Astrocyte (in vitro differentiated cells and primary cell): ENCODE measurements at regions not wholly inside any gene's neighbourhood (a gene's known extent, or its start where the extent isn't known, plus 50 kb on each side); places are given as distances from the start of the nearest gene placed in this dataset.
"Not testable (repeated sequence)": the region's sequence is repeated elsewhere in the genome, so short reads cannot be mapped to it uniquely, and the experiment has no call there.

Experiments used
- DNase-seq: peaks from one replicate; pipeline ENCODE4 v3.0.0-alpha.2; 2010; ENCODE audit warnings: low read depth
- FAIRE-seq: peaks from 2 replicates; lab custom pipeline; 2011; peaks lifted over from hg19 to GRCh38; lab: Jason Lieb, UNC
- H2AFZ ChIP-seq: 2 replicates; pipeline ENCODE4 v1.6.0; 2012; ENCODE audit warnings: low read depth, low read length, inconsistent platforms
- H3K27ac ChIP-seq: 2 replicates; pipeline ENCODE4 v1.5.1; 2011; ENCODE audit warnings: low read depth, low read length, inconsistent platforms
- H3K27me3 ChIP-seq: 2 replicates; pipeline ENCODE4 v1.6.0; 2011; ENCODE audit warnings: low read length, inconsistent platforms; ENCODE audit not compliant: insufficient read depth
- H3K36me3 ChIP-seq: 2 replicates; pipeline ENCODE4 v1.5.1; 2011; ENCODE audit warnings: low read length, inconsistent platforms; ENCODE audit not compliant: insufficient read depth
- H3K4me1 ChIP-seq: 2 replicates; pipeline ENCODE4 v1.5.1; 2011; ENCODE audit warnings: low read length, inconsistent platforms; ENCODE audit not compliant: insufficient read depth
- H3K4me2 ChIP-seq: 2 replicates; pipeline ENCODE4 v1.6.0; 2012; ENCODE audit warnings: low read length, inconsistent platforms
- H3K4me3 ChIP-seq: 2 replicates; pipeline ENCODE4 v1.5.1; 2011; ENCODE audit warnings: low read depth, mild to moderate bottlenecking, low read length, inconsistent platforms; ENCODE audit not compliant: insufficient read depth
- H3K79me2 ChIP-seq: 2 replicates; pipeline ENCODE4 v1.6.0; 2012; ENCODE audit warnings: mild to moderate bottlenecking, low read length, inconsistent platforms; ENCODE audit not compliant: insufficient read depth
- H3K9ac ChIP-seq: 2 replicates; pipeline ENCODE4 v1.6.0; 2012; ENCODE audit warnings: mild to moderate bottlenecking, low read length, inconsistent platforms
- H3K9me3 ChIP-seq: 2 replicates; pipeline ENCODE4 v1.5.1; 2012; ENCODE audit warnings: low read depth, mild to moderate bottlenecking, low read length, inconsistent platforms; ENCODE audit not compliant: insufficient read depth
- H4K20me1 ChIP-seq: 2 replicates; pipeline ENCODE4 v1.6.0; 2012; ENCODE audit warnings: low read length, inconsistent platforms; ENCODE audit not compliant: insufficient read depth
- H3K27ac Mint-ChIP-seq: one replicate; pipeline ENCODE4 v1.8.0; 2021; ENCODE audit warnings: mild to moderate bottlenecking, mixed read lengths; ENCODE audit not compliant: unreplicated experiment
- H3K27me3 Mint-ChIP-seq: one replicate; pipeline ENCODE4 v1.8.0; 2021; ENCODE audit warnings: low read depth, mixed read lengths; ENCODE audit not compliant: unreplicated experiment
- H3K36me3 Mint-ChIP-seq: one replicate; pipeline ENCODE4 v1.8.0; 2021; ENCODE audit warnings: low read depth, mixed read lengths; ENCODE audit not compliant: unreplicated experiment
- H3K4me1 Mint-ChIP-seq: one replicate; pipeline ENCODE4 v1.8.0; 2021; ENCODE audit warnings: low read depth, mixed read lengths; ENCODE audit not compliant: unreplicated experiment
- H3K4me3 Mint-ChIP-seq: one replicate; pipeline ENCODE4 v1.8.0; 2021; ENCODE audit warnings: mild to moderate bottlenecking, moderate library complexity, mixed read lengths; ENCODE audit not compliant: unreplicated experiment
- H3K9me3 Mint-ChIP-seq: one replicate; pipeline ENCODE4 v1.8.0; 2021; ENCODE audit warnings: mild to moderate bottlenecking, mixed read lengths; ENCODE audit not compliant: unreplicated experiment
- EZH2 ChIP-seq: IDR thresholded peaks from 2 replicates; pipeline ENCODE4 v1.6.1; 2012; ENCODE audit warnings: mild to moderate bottlenecking, low read length, inconsistent platforms; ENCODE audit not compliant: insufficient read depth
- TF ChIP-seq, protein P1 (sequence below): IDR thresholded peaks from 2 replicates; pipeline ENCODE4 v1.5.1; 2011; ENCODE audit warnings: low read depth, mild to moderate bottlenecking, inconsistent platforms, low read length, moderate library complexity; ENCODE audit not compliant: insufficient read depth

DNA sequence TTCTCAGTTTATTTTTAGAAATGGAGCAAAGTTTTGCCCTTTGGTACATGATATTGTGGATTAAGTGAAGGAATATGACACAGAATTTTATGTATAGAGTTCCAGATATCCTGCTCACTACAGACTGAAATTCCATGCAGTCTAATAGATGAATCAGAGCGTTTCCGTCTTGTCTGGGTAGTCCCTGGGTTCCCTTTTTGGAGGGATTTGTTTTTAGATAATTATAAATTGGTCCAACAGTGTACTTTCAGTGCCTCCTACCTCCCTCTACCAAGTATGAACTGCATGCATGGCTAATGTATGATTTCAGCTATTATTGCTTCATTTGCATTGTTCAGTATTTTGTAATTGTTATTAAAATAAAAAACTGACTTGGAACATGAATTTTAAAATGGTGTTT is 74.4 kb downstream of the SEPTIN7 start:
- Mint-ChIP-seq H3K9me3 (no peaks in the 10 kb centered on the region), H3K27ac (peak overlapping the region; percentile 62), H3K4me1 (peaks cover 28% of the 10 kb centered on the region), H3K27me3 (no peaks in the 10 kb centered on the region), H3K36me3 (peaks cover 6% of the 10 kb centered on the region), H3K4me3 (peak overlapping the region; percentile 34)
- DNase-seq = peak; percentile 17
- TF ChIP-seq, protein P1, sequence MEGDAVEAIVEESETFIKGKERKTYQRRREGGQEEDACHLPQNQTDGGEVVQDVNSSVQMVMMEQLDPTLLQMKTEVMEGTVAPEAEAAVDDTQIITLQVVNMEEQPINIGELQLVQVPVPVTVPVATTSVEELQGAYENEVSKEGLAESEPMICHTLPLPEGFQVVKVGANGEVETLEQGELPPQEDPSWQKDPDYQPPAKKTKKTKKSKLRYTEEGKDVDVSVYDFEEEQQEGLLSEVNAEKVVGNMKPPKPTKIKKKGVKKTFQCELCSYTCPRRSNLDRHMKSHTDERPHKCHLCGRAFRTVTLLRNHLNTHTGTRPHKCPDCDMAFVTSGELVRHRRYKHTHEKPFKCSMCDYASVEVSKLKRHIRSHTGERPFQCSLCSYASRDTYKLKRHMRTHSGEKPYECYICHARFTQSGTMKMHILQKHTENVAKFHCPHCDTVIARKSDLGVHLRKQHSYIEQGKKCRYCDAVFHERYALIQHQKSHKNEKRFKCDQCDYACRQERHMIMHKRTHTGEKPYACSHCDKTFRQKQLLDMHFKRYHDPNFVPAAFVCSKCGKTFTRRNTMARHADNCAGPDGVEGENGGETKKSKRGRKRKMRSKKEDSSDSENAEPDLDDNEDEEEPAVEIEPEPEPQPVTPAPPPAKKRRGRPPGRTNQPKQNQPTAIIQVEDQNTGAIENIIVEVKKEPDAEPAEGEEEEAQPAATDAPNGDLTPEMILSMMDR = no peak
- no peak for TF ChIP-seq EZH2
- H3K79me2 ChIP-seq = peaks cover 30% of the 10 kb centered on the region
- no peak overlapping the region for H3K4me2 ChIP-seq
- FAIRE-seq = no peak
- H3K27ac ChIP-seq = peak overlapping the region; percentile 41
- no peaks in the 10 kb centered on the region for H3K9me3 ChIP-seq
- peaks cover 6% of the 10 kb centered on the region for H4K20me1 ChIP-seq
- H3K27me3 ChIP-seq = no peaks in the 10 kb centered on the region
- H3K4me1 ChIP-seq = peaks cover 4% of the 10 kb centered on the region
- H3K36me3 ChIP-seq = peaks cover 16% of the 10 kb centered on the region
- no peak overlapping the region for H3K4me3 ChIP-seq
- no peak overlapping the region for H2AFZ ChIP-seq
- no peak overlapping the region for H3K9ac ChIP-seq

GRCh38 chr7:35878351-35878750 is 77.5 kb downstream of the SEPTIN7 start:
- Mint-ChIP-seq H3K4me1 (peaks cover 21% of the 10 kb centered on the region), H3K4me3 (no peak overlapping the region), H3K27me3 (no peaks in the 10 kb centered on the region), H3K9me3 (no peaks in the 10 kb centered on the region), H3K36me3 (peaks cover 6% of the 10 kb centered on the region), H3K27ac (peak overlapping the region; percentile 54)
- Histone ChIP-seq H3K9me3 (no peaks in the 10 kb centered on the region), H2AFZ (no peak overlapping the region), H3K36me3 (peaks cover 13% of the 10 kb centered on the region), H4K20me1 (no peaks in the 10 kb centered on the region), H3K4me1 (no peaks in the 10 kb centered on the region), H3K79me2 (peaks cover 9% of the 10 kb centered on the region), H3K4me3 (no peak overlapping the region), H3K27ac (no peak overlapping the region), H3K27me3 (no peaks in the 10 kb centered on the region), H3K4me2 (no peak overlapping the region), H3K9ac (no peak overlapping the region)
- peak; percentile 11 for DNase-seq
- TF ChIP-seq, protein P1 = no peak
- no peak for TF ChIP-seq EZH2
- peak; percentile 41 for FAIRE-seq

DNA sequence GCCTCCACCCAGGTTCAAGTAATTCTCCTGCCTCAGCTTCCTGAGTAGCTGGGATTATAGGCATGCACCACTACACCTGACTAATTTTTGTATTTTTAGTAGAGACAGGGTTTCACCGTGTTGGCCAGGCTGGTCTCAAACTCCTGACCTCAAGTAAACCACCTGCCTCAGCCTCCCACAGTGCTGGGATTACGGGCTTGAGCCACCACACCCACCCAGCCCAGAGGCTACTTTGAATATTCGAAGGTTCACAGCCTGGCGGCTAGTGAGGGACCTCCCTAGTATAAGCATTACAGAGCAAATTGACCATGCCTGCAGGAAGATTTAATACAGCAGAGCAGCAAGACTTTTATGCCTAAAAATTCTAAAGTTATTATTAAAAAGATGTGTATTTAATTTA is 86.6 kb downstream of the SEPTIN7 start:
- not testable (repeated sequence) for H3K27ac Mint-ChIP-seq, H3K27me3 Mint-ChIP-seq, H3K9me3 ChIP-seq, H3K9me3 Mint-ChIP-seq, H4K20me1 ChIP-seq, H3K4me3 ChIP-seq, DNase-seq, H2AFZ ChIP-seq, H3K27me3 ChIP-seq, H3K27ac ChIP-seq, H3K4me1 Mint-ChIP-seq, H3K4me1 ChIP-seq, H3K4me2 ChIP-seq, FAIRE-seq, H3K9ac ChIP-seq, H3K79me2 ChIP-seq, H3K4me3 Mint-ChIP-seq
- H3K36me3 Mint-ChIP-seq = peaks cover 11% of the 10 kb centered on the region
- H3K36me3 ChIP-seq = peaks cover 30% of the 10 kb centered on the region
